ENCODE measurements at regions not wholly inside any gene's neighbourhood (a gene's known extent, or its start where the extent isn't known, plus 50 kb on each side); places are given as distances from the start of the nearest gene placed in this dataset.

DNA sequence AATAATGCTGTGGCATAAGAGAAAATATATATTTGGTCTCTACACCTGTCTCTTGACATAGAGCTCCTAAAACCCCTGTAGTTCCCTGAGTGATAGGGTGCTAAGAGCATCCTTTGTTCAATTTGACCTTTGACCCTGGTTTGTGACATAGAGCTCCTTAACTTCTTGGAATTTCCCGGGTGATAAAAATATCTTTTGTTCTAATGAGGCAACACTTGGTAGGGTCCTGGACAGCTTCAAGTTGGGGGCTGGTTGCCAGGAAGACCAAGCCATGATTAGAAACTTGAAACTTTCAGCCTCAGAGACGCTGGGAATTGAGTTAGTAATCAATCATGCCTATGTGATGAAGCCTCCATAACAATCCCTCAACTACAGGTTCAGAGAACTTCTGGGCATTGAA lies 105.4 kb downstream of the CASP12 start:
- no peak for TF ChIP-seq FOXP2 (optimal IDR thresholded peaks at IDR 0.05; ENCODE audit: borderline replicate concordance, extremely low read depth, extremely low read length, insufficient read depth)
- no peak for TF ChIP-seq SIN3A (IDR thresholded peaks at IDR 0.05; ENCODE audit: borderline replicate concordance, insufficient read depth, low read length)
- no peak for TF ChIP-seq POLR2AphosphoS5 (IDR thresholded peaks at IDR 0.05; ENCODE audit: low read depth, low read length)
- TF ChIP-seq, protein P1, sequence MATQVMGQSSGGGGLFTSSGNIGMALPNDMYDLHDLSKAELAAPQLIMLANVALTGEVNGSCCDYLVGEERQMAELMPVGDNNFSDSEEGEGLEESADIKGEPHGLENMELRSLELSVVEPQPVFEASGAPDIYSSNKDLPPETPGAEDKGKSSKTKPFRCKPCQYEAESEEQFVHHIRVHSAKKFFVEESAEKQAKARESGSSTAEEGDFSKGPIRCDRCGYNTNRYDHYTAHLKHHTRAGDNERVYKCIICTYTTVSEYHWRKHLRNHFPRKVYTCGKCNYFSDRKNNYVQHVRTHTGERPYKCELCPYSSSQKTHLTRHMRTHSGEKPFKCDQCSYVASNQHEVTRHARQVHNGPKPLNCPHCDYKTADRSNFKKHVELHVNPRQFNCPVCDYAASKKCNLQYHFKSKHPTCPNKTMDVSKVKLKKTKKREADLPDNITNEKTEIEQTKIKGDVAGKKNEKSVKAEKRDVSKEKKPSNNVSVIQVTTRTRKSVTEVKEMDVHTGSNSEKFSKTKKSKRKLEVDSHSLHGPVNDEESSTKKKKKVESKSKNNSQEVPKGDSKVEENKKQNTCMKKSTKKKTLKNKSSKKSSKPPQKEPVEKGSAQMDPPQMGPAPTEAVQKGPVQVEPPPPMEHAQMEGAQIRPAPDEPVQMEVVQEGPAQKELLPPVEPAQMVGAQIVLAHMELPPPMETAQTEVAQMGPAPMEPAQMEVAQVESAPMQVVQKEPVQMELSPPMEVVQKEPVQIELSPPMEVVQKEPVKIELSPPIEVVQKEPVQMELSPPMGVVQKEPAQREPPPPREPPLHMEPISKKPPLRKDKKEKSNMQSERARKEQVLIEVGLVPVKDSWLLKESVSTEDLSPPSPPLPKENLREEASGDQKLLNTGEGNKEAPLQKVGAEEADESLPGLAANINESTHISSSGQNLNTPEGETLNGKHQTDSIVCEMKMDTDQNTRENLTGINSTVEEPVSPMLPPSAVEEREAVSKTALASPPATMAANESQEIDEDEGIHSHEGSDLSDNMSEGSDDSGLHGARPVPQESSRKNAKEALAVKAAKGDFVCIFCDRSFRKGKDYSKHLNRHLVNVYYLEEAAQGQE (IDR thresholded peaks at IDR 0.05; ENCODE audit: insufficient read depth in 1 of 2, low read depth in 2 of 2, low read length in 2 of 2), result no peak
- no peak for TF ChIP-seq TAF1 (IDR thresholded peaks at IDR 0.05; ENCODE audit: borderline replicate concordance, insufficient read depth, low read length)

GRCh38 chr11:104791896-104792295 lies 106.4 kb downstream of the CASP12 start:
- TF ChIP-seq TAF1 (IDR thresholded peaks at IDR 0.05; ENCODE audit: borderline replicate concordance, insufficient read depth, low read length) (no peak), FOXP2 (optimal IDR thresholded peaks at IDR 0.05; ENCODE audit: borderline replicate concordance, extremely low read depth, extremely low read length, insufficient read depth) (no peak), POLR2AphosphoS5 (IDR thresholded peaks at IDR 0.05; ENCODE audit: low read depth, low read length) (no peak), SIN3A (IDR thresholded peaks at IDR 0.05; ENCODE audit: borderline replicate concordance, insufficient read depth, low read length) (no peak)
- TF ChIP-seq, protein P1 (IDR thresholded peaks at IDR 0.05; ENCODE audit: insufficient read depth in 1 of 2, low read depth in 2 of 2, low read length in 2 of 2), result no peak

DNA sequence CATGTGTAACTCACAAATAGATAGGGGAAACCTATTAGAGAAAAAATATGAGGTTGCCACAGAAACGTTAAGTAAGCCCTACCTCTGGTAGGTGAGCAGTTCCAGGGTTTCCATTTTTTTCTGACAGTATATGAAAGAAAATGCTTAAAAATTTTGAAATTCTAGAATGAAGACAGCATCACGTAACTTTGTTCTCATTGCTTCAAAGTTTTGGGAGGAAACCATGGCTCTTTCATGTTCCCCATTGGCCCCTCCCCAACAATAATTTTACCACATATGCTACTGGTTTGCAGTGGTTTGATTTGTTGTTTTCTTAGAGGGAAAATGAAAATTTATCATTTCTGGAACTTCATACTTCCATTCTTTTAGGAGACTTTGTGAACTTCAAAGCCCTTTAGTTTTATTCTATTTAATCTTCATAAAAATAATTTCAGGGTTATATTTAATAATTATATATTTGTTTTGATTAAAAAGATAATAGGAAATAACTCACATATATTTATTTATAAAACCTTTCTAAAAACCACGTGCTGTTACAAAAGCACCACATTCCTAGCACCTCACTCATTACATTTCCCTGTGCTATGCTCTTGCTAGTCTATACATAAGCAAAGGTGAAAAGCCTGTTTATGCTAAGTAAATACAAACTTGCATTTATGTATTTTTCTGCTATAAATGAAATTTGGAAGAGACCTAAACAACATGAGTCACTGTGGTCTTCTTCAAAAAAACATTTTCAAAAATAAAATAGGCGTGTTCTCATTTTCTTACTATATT lies 113.4 kb downstream of the CASP12 start:
- no peak for TF ChIP-seq TAF1 (IDR thresholded peaks at IDR 0.05; ENCODE audit: borderline replicate concordance, insufficient read depth, low read length)
- no peak for TF ChIP-seq SIN3A (IDR thresholded peaks at IDR 0.05; ENCODE audit: borderline replicate concordance, insufficient read depth, low read length)
- TF ChIP-seq, protein P1 (IDR thresholded peaks at IDR 0.05; ENCODE audit: insufficient read depth in 1 of 2, low read depth in 2 of 2, low read length in 2 of 2), result no peak
- TF ChIP-seq POLR2AphosphoS5 (IDR thresholded peaks at IDR 0.05; ENCODE audit: low read depth, low read length), result no peak

DNA sequence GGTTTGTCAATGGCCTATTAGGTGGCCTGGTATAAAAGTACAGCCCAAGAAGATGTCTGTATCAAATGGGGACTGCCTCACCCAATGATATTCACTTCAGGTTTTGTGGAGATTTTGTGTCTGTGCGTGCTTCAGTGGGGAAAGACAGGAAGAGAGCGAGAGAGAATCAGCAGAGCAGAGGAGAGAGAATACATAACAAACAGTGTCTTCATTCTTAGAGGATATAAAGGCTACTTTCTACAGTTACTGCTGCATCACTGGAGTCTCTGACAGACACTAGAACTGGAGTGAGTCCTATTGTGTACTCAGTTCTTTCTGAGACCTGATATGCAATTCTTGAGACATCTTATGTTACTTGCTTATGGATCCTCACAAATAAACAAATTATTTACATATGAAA lies 115.0 kb downstream of the CASP12 start:
- no peak for TF ChIP-seq SIN3A (IDR thresholded peaks at IDR 0.05; ENCODE audit: borderline replicate concordance, insufficient read depth, low read length)

DNA sequence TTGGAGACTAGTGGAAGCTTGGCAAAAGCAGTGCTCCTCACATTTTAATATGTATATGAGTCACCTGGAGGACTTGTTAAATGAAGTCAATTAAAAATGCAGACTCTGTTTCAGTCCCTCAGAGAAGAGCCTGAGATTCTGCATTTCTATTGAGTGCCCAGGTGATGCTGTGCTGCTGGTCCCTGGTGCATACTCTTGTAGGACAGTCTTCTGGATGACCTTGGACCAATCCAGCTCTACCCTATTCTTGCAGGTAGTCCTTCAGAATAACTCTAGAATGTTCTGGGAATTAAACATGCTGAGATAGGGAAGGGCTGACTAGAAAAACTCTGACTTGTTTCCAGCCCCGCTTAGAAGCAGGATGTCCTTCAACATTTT lies 115.9 kb downstream of the CASP12 start:
- no peak for TF ChIP-seq TAF1 (IDR thresholded peaks at IDR 0.05; ENCODE audit: borderline replicate concordance, insufficient read depth, low read length)

DNA sequence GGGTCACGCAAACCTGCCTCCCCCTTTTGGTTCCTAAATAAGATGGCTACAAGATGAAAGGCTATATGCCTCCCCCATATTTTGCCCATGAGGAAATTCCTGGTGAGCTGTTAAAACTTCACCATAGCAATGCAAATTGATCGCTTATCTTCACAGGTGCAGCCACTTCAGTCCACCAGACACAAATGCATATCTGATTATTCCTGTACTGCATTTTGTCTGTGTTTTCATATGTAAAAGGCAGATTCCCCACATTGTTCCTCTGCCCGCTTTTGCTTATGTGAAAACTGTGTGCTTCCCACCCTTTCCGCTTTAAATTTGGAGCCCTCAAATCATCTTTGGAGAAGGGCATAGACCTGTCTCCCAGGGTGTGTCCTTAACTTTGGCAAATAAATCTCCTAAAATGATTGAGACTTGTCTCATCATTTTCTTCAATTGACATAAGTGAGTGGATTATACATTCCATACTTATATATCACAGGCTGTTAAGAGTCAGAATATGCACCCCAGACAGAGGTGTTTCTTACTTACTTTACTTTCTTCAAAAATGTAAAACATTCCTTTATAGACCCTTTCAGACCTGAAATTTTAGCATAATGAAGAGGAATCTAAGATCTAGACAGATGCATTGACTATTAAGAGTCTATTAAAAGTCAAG lies 116.4 kb downstream of the CASP12 start:
- TF ChIP-seq TAF1 (IDR thresholded peaks at IDR 0.05; ENCODE audit: borderline replicate concordance, insufficient read depth, low read length) (no peak), POLR2AphosphoS5 (IDR thresholded peaks at IDR 0.05; ENCODE audit: low read depth, low read length) (no peak), SIN3A (IDR thresholded peaks at IDR 0.05; ENCODE audit: borderline replicate concordance, insufficient read depth, low read length) (no peak), FOXP2 (optimal IDR thresholded peaks at IDR 0.05; ENCODE audit: borderline replicate concordance, extremely low read depth, extremely low read length, insufficient read depth) (no peak)
- TF ChIP-seq, protein P1 (IDR thresholded peaks at IDR 0.05; ENCODE audit: insufficient read depth in 1 of 2, low read depth in 2 of 2, low read length in 2 of 2), result no peak
